Right hindlimb (tissue), 1 donor: ENCODE measurements at regions not wholly inside any gene's neighbourhood (a gene's known extent, or its start where the extent isn't known, plus 50 kb on each side); places are given as distances from the start of the nearest gene placed in this dataset.
A peak's percentile ranks its signal among the peaks of the same experiment; 100 is the strongest.

Experiments
- DNase-seq: peaks from one replicate; pipeline ENCODE4 v3.0.0-alpha.2; 2018

DNA sequence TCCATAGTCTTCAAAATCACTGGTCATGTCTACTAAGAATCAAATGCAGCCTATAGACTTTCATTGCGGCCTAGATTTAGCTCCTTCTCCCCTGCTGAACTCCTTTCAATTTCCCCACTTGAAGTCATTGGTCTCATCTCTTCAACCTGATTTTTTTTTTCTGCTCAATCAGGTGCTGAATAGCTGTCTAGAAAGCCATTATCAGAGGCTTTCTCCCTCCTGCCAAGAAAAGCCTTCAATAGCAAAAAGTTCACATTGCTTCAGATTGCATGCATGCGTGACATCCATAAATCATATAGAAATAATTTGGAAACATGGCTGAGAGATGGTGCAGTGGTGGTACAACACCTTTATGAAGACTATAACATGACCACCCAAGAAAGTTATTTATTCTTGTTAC lies 316.2 kb downstream of the PLK2 start:
- DNase-seq: no peak

DNA sequence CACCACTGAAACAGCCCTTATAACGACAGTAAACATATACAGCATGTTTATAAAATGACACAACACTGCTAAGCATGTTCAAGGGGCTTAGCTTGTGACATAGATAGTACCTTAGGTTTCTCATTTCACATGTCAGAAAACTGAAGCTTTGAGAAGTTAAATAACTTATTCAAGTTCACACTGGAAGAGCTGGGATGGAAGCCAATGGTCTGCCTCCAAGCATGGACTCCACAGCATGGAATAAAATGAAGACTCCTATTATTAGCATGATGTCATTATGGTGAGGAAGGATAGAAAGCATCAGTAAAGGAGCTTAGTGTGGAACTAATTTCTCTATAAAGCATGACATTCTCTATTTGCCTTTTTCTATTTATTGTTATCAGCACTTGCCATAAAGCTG lies 316.7 kb downstream of the PLK2 start:
- DNase-seq: no peak

DNA sequence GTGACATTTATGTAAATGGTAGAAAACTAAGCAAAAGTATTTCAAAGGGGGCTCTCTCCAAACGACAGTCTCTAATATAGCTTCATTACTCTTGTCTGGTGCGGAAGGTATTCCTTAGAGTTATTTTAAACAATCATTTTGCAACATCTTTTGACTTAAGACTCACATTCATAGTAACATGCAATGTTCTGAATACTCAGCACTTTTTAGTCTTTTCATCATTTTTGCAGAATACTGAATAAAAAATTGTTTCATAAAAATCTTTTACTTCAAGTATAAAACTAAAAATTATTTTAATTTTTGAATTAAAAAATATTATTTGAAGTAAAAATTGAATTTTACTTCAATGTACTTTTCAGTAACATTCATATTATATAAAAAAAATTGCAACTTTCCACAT lies 321.1 kb downstream of the PLK2 start:
- DNase-seq: no peak

DNA sequence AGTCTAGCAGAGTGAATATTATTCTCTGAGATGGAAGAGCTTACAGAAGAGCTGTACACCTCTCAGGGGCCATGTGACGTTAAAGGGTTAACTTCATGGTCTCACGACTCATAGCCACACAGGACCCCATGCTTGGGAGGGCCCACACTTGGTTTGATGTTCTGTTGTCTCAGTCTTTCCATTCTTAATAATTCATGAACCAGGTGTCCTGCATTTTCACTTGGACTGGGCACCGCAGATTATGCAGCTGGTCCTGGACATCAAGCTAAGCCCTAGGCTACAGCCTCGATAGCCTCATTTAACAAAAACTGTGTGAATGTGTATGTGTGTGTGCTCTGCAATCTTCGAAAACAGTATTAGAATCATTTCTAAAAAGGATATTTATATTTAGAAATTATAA lies 323.5 kb downstream of the PLK2 start:
- no peak for DNase-seq

DNA sequence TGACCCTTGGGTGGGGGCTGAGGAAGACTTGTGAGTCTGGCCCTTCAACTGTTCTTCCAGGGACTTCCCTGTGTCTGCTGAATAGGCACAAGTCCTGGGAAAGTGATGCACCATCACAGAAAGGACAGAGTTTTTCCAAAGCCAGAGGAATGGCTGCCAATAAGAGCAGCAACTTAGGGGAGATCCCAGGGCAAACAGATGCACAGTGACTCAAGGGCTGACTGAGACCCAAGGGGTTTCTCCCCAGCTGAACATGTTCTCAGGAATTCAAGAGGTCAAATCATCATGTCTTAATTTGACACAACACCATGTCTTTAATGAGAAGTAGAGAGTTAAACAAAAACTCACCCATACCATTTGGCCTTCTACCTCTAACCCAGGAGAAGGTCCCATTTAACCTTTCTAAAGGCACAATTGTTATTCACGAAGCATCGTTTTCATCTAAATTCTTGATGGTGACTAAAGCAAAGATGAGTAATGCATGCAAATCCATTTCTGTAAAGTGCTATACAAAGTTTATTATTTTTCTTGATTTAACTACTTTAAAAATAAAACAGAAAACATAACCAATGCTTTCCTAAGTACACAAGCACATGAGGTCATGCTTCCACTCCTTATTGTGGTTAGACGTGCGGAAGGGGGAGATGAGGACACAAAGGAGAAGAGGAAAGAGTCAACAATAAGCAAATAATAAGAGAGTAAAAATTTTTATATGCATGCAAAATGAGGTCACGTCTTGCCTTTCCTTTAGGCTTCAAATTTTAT lies 324.1 kb downstream of the PLK2 start:
- no peak for DNase-seq

DNA sequence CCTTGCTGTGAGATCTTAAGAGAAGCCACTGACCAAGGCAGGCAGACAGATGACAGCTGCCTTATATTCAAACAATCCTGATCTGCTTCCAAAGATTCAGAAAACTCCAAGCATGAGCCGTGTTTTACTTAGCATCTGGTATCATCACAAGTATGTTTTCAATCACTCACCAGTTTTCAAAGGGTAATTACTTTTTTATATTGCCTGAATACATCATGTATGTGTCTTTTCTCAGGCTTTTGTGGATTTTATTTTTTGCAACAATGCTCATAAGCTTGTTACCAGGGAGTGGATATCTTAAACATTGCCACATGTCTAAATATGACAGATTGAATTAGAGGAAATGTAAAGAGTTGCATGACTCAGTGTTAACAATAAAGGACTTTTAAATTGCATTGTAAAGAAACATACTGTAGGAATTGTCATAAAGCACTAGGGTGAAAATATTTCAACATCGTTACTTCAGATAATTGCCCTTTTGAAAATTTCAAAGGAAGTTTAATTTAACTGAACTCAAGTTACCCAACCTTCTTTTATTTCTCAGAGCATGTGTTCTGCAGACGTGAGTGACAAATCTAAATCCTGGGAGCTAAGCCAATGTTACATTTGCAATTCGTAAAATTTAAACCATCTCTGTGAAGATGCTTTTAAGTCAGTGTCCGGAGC lies 326.1 kb downstream of the PLK2 start:
- no peak for DNase-seq

DNA sequence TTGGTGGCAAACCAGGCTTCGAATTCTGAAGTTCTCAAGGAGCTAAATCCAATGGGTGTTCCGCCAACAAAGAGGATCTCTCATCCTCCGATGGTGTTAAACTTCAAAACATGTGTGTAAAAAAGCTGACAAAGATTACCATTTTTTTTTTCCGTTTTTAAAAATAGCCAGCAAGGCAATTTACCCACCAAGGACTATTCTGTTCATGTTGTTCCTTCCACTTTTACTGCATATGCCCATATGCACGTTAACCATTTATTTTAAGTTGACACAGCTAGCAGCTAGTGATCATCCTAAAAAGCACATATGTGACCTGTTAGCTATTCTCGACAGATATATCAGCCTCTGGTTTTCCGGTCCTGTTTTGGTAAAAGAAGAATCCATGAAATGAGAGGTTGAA lies 326.7 kb downstream of the PLK2 start:
- DNase-seq: no peak

DNA sequence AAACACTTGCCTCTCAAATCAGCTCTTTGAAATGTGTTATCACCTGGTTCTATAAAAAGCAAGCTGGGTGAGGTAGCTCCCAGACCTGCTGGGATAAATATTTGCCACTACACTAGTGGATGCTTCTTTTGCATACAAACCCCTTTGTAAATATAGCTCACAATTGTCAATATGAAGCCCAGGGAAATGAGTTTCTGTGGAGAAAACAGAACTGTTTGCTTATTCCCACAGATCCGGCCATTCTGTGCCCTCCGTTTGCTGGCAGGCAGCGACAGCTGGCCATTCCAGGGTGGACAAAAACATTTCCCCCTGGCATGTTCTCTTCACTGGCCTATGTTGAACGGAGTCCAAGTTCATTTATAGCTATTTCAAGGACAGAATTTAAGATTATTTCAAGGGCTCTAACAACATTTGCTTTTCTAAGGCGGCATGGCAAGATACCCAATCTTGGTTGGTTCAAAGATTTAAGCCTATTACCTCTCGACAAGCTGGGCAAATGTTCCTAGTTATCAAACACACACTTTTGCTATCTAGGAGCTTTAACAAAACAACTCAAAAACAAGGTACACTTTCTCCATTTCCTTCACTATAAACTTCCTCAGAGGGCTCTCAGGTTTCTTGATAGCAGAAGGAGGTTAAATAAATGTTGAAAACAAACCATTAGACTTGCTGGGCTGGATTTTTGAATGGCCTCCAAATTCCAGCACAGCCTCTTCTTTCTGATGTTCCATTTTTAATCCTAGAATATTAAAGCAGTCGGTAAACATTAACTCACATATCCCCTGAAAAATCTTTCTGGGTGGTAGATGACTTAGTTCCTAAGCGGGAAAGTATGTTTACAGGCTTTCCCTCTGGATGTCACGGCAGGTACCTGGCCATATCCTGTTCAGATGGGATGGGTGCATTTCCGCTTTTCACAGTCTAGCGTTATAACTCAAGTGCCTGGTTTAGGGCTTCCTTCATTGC lies 332.3 kb downstream of the PLK2 start:
- peak; percentile 31 for DNase-seq

DNA sequence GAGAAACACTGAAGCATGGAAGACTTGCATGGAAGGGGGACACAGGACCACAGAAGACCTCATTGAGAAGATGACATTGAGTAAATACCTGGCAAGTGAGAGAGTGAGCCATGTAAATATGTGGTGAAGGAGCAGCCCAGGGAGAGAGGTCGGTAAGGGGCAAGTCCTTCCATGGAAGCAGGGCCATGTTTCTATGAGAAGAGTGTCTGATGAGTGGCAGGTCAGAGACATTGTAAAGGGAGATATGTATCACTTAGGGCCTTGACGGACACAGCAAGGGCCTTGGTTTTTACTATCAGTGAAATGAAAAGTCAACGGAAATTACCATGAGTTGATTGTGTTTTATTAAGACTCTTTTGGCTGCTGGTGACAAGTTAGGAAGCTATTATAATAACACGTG lies 336.4 kb downstream of the PLK2 start:
- DNase-seq: no peak

DNA sequence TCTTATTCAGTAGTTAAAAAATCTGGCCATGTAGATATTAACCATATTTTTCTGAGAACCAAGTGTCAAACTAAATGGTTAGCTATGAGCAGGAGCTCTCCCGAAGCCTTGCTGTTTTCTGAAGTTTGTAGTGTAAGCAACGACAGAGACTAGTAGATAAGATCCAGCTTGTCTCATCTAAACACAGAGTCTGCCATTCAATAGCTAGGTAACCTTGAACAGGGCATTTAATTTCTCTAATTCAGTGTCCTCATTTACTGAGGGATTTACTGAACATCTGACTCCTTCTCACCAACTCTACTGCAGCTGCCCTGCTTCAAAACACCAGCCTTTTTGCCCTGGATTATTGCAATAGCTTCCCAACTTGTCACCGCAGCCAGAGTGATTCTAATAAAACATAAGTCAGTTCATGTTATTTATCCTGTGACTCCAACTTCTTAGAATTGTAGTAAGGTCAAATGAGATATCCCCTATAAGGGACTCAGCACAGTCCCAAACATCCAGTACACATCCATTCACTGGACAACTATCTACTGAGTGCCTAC lies 337.0 kb downstream of the PLK2 start:
- DNase-seq: no peak

DNA sequence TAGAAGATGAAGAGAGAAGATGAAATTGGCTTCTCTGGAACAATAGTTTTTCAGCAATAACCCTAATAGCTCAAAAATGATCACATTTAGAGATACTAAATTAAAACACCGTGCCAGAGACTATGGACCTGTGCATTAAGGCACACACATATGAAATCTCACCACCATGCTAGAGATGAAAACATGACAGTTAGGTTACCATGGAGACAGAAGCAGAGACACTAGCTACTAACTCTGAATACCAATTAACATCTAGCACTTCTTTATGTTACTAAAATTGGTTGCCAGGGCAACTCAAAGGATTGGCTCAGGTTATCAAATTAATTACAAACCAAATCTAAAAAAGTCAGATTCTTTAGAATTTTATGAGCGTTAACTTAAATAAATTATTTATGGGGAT lies 337.7 kb downstream of the PLK2 start:
- DNase-seq: no peak

DNA sequence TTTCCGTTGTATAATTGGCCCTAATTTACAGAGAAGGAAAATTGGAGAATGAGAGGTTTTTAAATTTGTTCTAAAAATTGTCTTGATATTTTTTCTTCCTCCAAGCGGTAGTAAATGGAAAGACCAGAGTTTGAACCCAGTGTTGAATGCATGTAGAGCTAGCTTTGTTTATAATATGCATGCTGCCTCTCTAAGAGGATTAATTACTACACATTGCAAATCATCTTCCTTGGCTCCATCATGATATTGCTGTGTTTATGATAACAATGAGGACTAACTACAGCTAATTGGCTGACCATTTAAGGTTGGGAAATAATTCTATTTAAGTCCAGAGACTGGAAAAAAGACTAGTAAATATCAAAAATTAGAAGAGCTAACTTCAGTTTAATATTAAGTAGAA lies 338.5 kb downstream of the PLK2 start:
- DNase-seq: no peak

DNA sequence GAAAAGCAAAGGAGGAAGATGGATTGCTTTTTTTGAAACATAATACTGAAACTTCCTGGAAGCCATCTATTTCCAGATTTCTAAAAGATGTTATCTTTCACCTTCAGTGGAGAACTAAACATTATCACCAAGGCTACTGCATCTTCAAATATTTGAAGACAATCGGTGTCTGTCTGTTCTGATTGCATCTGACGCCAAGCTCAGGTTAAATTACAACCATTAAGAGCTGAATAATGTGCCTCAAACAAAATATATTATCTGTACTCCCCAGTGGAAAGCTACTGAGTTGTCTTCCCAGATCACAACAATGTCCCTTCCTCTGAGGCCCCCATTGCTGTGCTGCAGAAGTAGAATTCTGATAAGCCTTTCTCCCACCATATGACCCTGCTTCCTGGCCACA lies 342.3 kb downstream of the PLK2 start:
- no peak for DNase-seq

DNA sequence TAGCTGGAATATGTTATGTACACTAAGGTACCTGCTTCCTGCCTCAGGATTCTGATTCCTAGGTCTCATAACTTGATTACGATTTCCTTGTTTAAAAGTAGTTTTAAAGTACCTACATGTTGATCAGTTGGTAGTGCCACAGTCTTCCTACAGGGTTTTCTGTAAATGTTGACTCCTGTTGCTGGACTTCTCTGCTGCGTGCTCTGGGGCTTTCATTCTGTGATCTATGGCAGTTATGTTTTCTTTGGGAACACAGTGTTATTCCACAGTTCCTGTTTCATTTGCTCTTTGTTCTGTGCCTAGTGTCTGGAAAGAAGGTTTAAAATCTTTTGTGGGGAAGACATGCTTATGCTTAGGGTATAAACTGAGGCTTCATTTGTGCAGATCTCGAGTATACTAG lies 343.5 kb downstream of the PLK2 start:
- no peak for DNase-seq

DNA sequence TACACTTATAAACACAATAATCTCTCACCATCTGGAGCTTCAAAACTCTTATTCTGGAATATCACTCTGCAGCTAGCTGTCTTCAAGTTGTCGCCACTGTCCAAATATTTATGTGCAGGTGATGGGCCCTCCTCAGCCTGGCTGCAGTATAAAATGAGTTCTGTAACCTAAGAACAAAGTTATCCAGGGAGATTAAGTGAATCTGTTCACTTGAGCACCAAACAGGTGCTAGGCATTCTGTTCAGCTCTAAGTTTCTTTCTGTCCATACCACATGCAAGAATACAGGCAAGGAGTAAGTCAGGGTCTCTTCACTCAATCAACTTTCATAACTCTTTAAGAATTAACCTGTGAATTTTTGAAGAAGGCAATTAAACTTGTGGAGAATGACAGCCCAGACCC lies 344.1 kb downstream of the PLK2 start:
- no peak for DNase-seq

DNA sequence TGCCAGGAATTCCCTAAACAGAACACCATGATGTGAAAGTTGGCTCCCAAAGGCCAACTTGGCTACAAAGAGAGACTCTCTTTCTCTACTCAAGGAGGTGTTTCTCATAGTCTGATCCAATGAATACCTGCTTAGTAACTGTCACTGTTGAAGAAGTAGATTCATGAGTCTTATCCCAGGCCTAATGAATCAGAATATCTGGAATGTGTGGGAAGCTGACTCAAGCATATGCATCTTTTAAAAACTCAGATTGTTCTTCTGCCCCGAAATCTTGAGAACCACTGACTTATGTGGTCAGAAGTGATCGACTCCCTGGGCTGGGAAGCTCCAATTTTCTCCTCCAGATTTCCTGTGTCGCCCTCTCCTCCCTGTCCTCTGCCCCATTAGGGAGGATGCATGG lies 345.6 kb downstream of the PLK2 start:
- DNase-seq: no peak

DNA sequence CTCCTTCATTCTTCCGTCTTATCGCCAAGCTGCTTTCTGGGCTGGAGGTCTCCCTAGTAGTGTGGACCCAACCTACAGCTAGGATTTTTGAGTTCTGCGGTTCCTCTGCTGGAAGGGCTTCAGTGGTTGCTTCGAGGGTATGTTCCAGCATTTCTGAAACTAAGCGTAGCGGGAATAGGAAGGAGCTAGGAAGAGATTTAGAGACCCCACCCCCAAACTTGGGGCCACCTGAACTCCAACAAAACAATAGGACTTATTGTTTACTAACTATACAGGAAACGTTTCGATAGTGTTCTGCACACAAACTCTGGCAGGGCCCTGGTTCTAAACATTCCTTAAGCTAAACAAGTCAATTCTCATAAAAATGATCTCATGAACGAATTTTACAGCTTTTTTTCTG lies 346.7 kb downstream of the PLK2 start:
- DNase-seq: no peak

DNA sequence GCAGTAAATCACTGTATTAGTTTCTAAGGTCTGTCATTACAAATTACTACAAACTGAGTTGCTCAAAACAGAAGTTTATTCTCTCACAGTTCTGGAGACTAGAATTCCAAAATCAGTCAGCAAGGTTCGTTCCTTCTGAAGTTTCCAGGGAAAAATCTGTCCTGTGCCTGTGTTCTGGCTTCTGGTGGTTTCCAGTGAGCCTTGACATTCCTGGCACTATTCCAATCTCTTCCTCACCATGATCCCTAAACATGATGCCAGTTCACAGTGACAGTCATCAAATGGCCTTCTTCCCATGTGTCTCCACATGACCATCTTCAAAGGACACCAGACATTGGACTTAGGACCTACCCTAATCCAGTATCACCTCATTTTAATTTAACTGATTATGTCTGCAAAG lies 351.4 kb downstream of the PLK2 start:
- DNase-seq: no peak

DNA sequence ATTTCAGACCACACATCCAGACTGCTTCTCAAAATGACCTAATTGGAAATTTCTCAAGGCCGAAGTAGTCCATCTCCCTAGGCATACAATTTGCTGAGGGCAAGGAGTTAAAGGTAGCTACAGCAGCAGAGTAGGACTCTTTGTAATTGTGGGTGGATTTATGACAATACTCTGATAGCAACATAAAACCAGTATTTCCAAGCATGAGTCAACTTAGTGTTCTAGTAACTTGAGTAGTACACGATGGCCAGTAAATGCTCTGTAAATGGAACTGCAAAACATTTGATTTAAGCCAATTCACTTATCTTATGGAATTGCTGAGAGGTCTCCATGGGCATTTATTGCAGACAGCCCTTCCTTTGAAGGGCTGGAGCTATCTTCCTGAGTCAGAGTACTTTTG lies 352.2 kb downstream of the PLK2 start:
- DNase-seq: no peak

DNA sequence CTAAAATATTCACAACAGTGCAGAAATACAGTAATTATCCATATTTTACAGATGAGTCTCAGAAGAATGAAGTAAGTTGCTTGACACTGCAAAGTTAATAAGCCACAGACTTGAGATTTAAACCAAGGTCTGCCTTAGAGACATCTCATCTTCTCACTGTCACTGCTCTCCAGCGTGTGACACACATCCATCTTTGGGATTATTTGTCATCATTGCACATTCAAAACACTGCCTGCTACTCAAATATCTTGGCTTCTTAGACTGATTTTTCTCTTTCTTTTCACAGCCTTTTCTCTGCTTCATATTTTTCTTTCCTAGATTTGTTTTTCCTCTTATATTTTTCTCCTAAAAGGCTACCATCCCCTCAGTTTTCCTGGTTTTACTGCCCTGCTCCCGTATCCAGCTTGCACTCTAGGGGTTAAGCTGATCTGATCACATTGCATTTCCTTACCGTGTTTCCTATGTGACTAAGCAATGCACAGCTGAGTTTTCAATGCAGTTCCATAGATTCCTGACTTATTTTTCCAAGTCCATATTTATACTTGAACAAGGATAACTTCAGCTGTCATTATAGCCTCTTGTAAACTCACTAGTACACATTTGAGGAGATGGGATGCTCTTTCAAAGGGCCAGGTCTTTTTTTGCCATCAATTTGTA lies 353.0 kb downstream of the PLK2 start:
- DNase-seq: no peak

DNA sequence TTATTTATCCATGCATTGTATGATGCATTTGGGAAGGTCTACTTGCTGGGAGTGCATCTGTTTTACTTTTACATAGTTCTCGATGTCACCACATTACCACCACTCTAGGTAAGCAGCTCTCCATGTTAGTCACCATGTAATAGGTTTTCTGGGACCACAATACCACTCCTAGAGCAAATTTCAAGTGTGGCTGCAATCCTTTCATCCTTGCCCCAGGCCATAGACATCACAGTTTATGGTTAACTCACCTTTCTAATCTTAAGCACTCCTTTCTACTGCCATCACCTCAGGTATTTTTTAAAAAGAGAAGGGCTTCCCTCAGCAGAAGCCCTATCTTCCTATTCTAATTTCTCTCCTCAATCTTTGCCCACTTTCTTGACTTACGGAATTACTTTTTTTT lies 354.1 kb downstream of the PLK2 start:
- DNase-seq: no peak

DNA sequence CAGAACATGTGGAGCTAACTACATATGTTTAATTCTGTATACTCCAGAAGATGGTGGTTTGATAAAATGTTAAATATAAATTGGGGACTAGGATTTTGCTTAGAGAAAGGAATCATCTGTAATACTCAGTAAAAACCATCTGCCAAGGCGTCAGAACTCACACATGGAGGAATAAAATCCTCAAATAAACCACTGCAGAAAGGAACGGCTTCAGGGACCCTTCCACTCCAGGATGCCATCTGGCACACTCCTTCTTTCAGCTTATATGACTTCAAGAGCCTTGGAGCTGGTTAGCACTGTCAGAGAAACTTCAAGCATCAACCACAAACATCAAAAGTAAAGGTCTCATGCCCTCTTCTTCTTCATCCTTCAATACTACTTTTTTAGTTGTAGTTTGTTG lies 360.6 kb downstream of the PLK2 start:
- no peak for DNase-seq

DNA sequence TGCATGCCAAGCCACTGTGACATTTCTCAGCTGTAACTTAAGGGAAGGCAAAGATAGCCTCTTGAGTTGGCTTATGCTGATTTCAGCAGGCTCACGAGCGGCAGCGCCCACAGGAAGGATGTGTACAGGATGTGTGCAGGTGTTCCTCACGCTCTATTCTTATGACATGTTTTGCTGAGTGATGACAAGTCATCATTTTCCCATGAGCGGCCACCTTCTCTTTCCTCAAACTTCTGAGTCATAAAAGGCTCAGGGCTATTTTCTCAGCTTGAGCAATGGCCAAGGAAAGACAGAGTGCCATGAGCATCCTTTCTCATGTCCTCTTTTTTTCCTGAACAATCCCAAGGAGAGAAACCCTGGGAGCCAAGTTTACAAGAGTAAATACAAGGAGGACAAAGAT lies 365.9 kb downstream of the PLK2 start:
- no peak for DNase-seq
